Spinal cord (tissue), 9 donors: ENCODE measurements at regions not wholly inside any gene's neighbourhood (a gene's known extent, or its start where the extent isn't known, plus 50 kb on each side); places are given as distances from the start of the nearest gene placed in this dataset.
A peak's percentile ranks its signal among the peaks of the same experiment; 100 is the strongest.

Experiments used
- DNase-seq, 6 donors: peaks; one replicate each; pipeline versions ENCODE4 v3.0.0 to v3.0.0-alpha.2; 2013 to 2015; ENCODE audit warnings: low spot score in 6 of 6, low read depth in 4 of 6
- H3K27ac ChIP-seq: one replicate; pipeline ENCODE4 v1.5.1; 2013; ENCODE audit warnings: low read depth, low read length, control low read depth
- H3K27me3 ChIP-seq: one replicate; pipeline ENCODE4 v1.6.1; 2013; ENCODE audit warnings: low read length; ENCODE audit not compliant: control insufficient read depth, insufficient read depth
- H3K36me3 ChIP-seq: one replicate; pipeline ENCODE4 v1.6.1; 2013; ENCODE audit warnings: low read length; ENCODE audit not compliant: control insufficient read depth, insufficient read depth
- H3K4me1 ChIP-seq: one replicate; pipeline ENCODE4 v1.6.1; 2013; ENCODE audit warnings: low read length; ENCODE audit not compliant: control insufficient read depth, insufficient read depth
- H3K4me3 ChIP-seq: one replicate; pipeline ENCODE4 v1.5.1; 2013; ENCODE audit warnings: low read depth, low read length, control low read depth
- H3K9me3 ChIP-seq: one replicate; pipeline ENCODE4 v1.6.1; 2013; ENCODE audit warnings: low read length; ENCODE audit not compliant: control insufficient read depth, insufficient read depth
- WGBS: methylation state at CpG from one replicate; pipeline ENCODE4 v1.1.5; 2013; ENCODE audit warnings: missing lambda C conversion rate; ENCODE audit not compliant: insufficient coverage; 5-methylcytosine and 5-hydroxymethylcytosine counted together
- donor health status: healthy.

GRCh38 chr4:98796991-98797390 is 131.9 kb downstream of the EIF4E start:
- Histone ChIP-seq H3K36me3 (no peaks in the 10 kb centered on the region), H3K9me3 (no peaks in the 10 kb centered on the region), H3K4me3 (no peak overlapping the region), H3K4me1 (no peaks in the 10 kb centered on the region), H3K27me3 (no peaks in the 10 kb centered on the region), H3K27ac (no peak overlapping the region)
- WGBS = no CpG with 5 or more reads among the region's 7 CpGs
- peak in 2 of 6 donors; percentile 43 to 68 for DNase-seq

GRCh38 chr4:98794565-98795205 is 134.2 kb downstream of the EIF4E start:
- H3K36me3 ChIP-seq = no peaks in the 10 kb centered on the region
- no peak for DNase-seq
- no peaks in the 10 kb centered on the region for H3K27me3 ChIP-seq
- H3K4me1 ChIP-seq = no peaks in the 10 kb centered on the region
- H3K9me3 ChIP-seq = no peaks in the 10 kb centered on the region
- no peak overlapping the region for H3K4me3 ChIP-seq
- WGBS = 71% methylated on average over 1 of the region's 3 CpGs
- no peak overlapping the region for H3K27ac ChIP-seq

GRCh38 chr4:98793658-98794057 is 135.2 kb upstream of the TSPAN5 start:
- Histone ChIP-seq H3K36me3 (no peaks in the 10 kb centered on the region), H3K27ac (no peak overlapping the region), H3K9me3 (no peaks in the 10 kb centered on the region), H3K4me3 (no peak overlapping the region), H3K4me1 (no peaks in the 10 kb centered on the region), H3K27me3 (no peaks in the 10 kb centered on the region)
- 75% methylated on average over 1 of the region's 3 CpGs for WGBS
- no peak for DNase-seq

- WGBS = 79% methylated on average over 3 of the region's 6 CpGs
- DNase-seq = no peak
- H3K36me3 ChIP-seq = no peaks in the 10 kb centered on the region
- H3K27me3 ChIP-seq = no peaks in the 10 kb centered on the region
- H3K27ac ChIP-seq = no peak overlapping the region
- no peaks in the 10 kb centered on the region for H3K9me3 ChIP-seq
- H3K4me3 ChIP-seq = no peak overlapping the region
- no peaks in the 10 kb centered on the region for H3K4me1 ChIP-seq
Observed at GRCh38 chr4:98786866-98787265, 128.5 kb upstream of the TSPAN5 start.

- 77% methylated on average over 3 of the region's 4 CpGs for WGBS
- Histone ChIP-seq H3K4me3 (no peak overlapping the region), H3K36me3 (no peaks in the 10 kb centered on the region)
Observed at GRCh38 chr4:98784947-98785706, 126.7 kb upstream of the TSPAN5 start.

GRCh38 chr4:98781641-98782357 is 123.4 kb upstream of the TSPAN5 start:
- no peaks in the 10 kb centered on the region for H3K36me3 ChIP-seq
- DNase-seq = no peak
- peaks cover 6% of the 10 kb centered on the region for H3K4me1 ChIP-seq
- H3K9me3 ChIP-seq = no peaks in the 10 kb centered on the region
- no peak overlapping the region for H3K4me3 ChIP-seq
- H3K27me3 ChIP-seq = no peaks in the 10 kb centered on the region
- no peak overlapping the region for H3K27ac ChIP-seq
- no CpG with 5 or more reads among the region's 5 CpGs for WGBS

More at GRCh38 chr4:98784947-98785706, 126.7 kb upstream of the TSPAN5 start:
- H3K27ac ChIP-seq = no peak overlapping the region
- no peaks in the 10 kb centered on the region for H3K27me3 ChIP-seq
- H3K9me3 ChIP-seq = no peaks in the 10 kb centered on the region
- DNase-seq = no peak
- no peaks in the 10 kb centered on the region for H3K4me1 ChIP-seq

GRCh38 chr4:98780926-98781325 is 122.5 kb upstream of the TSPAN5 start:
- H3K27ac ChIP-seq = no peak overlapping the region
- no peak overlapping the region for H3K4me3 ChIP-seq
- H3K4me1 ChIP-seq = peaks cover 6% of the 10 kb centered on the region
- no peaks in the 10 kb centered on the region for H3K36me3 ChIP-seq
- no peaks in the 10 kb centered on the region for H3K27me3 ChIP-seq
- WGBS = 91% methylated on average over 1 of the region's 3 CpGs
- DNase-seq = no peak
- no peaks in the 10 kb centered on the region for H3K9me3 ChIP-seq

- Histone ChIP-seq H3K4me3 (no peak overlapping the region), H3K9me3 (no peaks in the 10 kb centered on the region), H3K36me3 (no peaks in the 10 kb centered on the region), H3K27ac (peak overlapping the region; percentile 57), H3K4me1 (peaks cover 6% of the 10 kb centered on the region), H3K27me3 (no peaks in the 10 kb centered on the region)
- WGBS = 81% methylated on average over 1 of the region's 3 CpGs
- DNase-seq = peak in 1 of 6 donors; percentile 48
Observed at GRCh38 chr4:98779088-98779487, 120.7 kb upstream of the TSPAN5 start.

GRCh38 chr4:98778206-98778605 is 119.8 kb upstream of the TSPAN5 start:
- Histone ChIP-seq H3K27ac (no peak overlapping the region), H3K9me3 (no peaks in the 10 kb centered on the region), H3K4me1 (peaks cover 6% of the 10 kb centered on the region), H3K27me3 (no peaks in the 10 kb centered on the region), H3K36me3 (no peaks in the 10 kb centered on the region), H3K4me3 (no peak overlapping the region)
- no peak for DNase-seq
- WGBS = 82% methylated on average over 2 of the region's 4 CpGs
